PC-3 (cell line): ENCODE measurements at regions not wholly inside any gene's neighbourhood (a gene's known extent, or its start where the extent isn't known, plus 50 kb on each side); places are given as distances from the start of the nearest gene placed in this dataset.

Experiments used
- EZH2 ChIP-seq: fragments of 300-600 bp; sonication (generic); IDR thresholded peaks from one replicate; pipeline ENCODE4 v1.6.1; 2017; ENCODE audit warnings: antibody characterized with exemption, mild to moderate bottlenecking, low read length; ENCODE audit not compliant: unreplicated experiment
- EZH2phosphoT487 ChIP-seq: fragments of 300-600 bp; sonication (generic); IDR thresholded peaks from 2 replicates; pipeline ENCODE4 v1.6.1; 2018; ENCODE audit warnings: mild to moderate bottlenecking, antibody characterized with exemption, low read length, borderline replicate concordance
- TF ChIP-seq, protein P1 (sequence below): fragments of 300-600 bp; sonication (generic); conservative IDR thresholded peaks from 2 replicates; pipeline ENCODE4 v1.5.1; 2017; ENCODE audit warnings: antibody characterized with exemption, low read depth, mild to moderate bottlenecking, low read length

DNA sequence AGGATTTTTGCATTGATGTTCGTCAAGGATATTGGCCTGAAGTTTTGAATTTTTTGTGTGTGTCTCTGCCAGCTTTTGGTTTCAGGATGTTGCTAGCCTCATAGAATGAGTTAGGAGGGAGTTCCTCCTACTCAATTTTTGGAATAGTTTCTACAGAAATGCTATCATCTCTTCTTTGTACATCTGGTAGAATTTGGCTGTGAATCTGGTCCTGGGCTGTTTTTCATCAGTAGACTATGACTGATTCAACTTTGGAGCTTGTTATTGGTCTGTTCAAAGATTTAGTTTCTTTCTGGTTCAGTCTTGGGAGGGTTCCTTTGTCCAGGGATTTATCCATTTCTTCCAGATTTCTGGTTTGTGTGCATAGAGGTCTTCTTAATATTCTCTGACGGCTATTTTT is 166.7 kb downstream of the ST6GAL2 start:
- TF ChIP-seq, protein P1, sequence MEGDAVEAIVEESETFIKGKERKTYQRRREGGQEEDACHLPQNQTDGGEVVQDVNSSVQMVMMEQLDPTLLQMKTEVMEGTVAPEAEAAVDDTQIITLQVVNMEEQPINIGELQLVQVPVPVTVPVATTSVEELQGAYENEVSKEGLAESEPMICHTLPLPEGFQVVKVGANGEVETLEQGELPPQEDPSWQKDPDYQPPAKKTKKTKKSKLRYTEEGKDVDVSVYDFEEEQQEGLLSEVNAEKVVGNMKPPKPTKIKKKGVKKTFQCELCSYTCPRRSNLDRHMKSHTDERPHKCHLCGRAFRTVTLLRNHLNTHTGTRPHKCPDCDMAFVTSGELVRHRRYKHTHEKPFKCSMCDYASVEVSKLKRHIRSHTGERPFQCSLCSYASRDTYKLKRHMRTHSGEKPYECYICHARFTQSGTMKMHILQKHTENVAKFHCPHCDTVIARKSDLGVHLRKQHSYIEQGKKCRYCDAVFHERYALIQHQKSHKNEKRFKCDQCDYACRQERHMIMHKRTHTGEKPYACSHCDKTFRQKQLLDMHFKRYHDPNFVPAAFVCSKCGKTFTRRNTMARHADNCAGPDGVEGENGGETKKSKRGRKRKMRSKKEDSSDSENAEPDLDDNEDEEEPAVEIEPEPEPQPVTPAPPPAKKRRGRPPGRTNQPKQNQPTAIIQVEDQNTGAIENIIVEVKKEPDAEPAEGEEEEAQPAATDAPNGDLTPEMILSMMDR, result no peak
- TF ChIP-seq EZH2 (no peak), EZH2phosphoT487 (no peak)
